ENCODE measurements at regions not wholly inside any gene's neighbourhood (a gene's known extent, or its start where the extent isn't known, plus 50 kb on each side); places are given as distances from the start of the nearest gene placed in this dataset.

DNA sequence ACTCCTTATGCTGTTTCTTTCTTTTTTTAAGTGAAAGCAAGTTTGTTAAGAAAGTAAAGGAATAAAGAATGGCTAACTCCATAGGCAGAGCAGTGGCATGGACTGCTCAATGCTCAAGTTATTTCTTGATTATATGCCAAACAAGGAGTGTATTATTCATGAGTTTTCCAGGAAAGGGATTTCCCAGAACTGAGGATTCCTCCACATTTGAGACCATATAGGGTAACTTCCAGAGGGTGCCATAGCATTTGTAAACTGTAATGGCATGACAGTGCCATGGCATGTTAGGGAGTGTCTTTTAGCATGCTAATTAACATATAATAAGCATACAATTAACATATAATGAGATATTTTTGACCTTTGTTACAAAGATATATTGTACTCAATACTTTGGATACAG is 1034.5 kb upstream of the PHF14 start:
- DNase-seq (ENCODE audit: low read depth): no peak
- no peak for TF ChIP-seq CTCF (IDR thresholded peaks at IDR 0.05; ENCODE audit: insufficient read depth, low read length)
- H3K4me3 ChIP-seq (ENCODE audit: low read depth, low read length): no peak overlapping the region

GRCh38 chr7:9945131-9945530 is 1028.5 kb upstream of the PHF14 start:
- TF ChIP-seq CTCF (IDR thresholded peaks at IDR 0.05; ENCODE audit: insufficient read depth, low read length): no peak
- no peak overlapping the region for H3K4me3 ChIP-seq (ENCODE audit: low read depth, low read length)
- no peak for DNase-seq (ENCODE audit: low read depth)

GRCh38 chr7:9945857-9946256 is 1027.8 kb upstream of the PHF14 start:
- TF ChIP-seq CTCF (IDR thresholded peaks at IDR 0.05; ENCODE audit: insufficient read depth, low read length): no peak
- DNase-seq (ENCODE audit: low read depth): no peak
- no peak overlapping the region for H3K4me3 ChIP-seq (ENCODE audit: low read depth, low read length)

DNA sequence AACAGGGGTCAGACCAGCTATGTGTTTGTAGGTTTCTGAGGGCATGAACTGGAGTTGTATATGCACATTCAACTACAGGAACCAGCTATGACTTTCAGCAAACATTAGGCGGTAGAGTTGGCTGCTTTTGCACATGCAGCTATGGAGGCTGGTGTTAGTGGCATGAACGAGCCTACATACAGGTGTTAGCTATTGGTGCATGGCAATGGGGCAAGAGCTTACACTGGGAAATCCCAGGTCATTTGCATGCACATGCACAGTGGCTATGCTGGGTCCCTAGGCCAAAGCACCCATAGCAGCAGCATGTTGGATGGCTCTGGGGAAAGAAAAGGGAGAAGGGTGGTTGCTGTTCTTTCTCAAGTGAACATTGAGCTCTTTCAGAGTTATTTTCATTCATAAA is 1018.5 kb upstream of the PHF14 start:
- no peak for DNase-seq (ENCODE audit: low read depth)
- no peak overlapping the region for H3K4me3 ChIP-seq (ENCODE audit: low read depth, low read length)

GRCh38 chr7:9958486-9958885 is 1015.2 kb upstream of the PHF14 start:
- no peak for DNase-seq (ENCODE audit: low read depth)
- H3K4me3 ChIP-seq (ENCODE audit: low read depth, low read length): no peak overlapping the region
- no peak for TF ChIP-seq CTCF (IDR thresholded peaks at IDR 0.05; ENCODE audit: insufficient read depth, low read length)

More for the DNA sequence above, 1018.5 kb upstream of the PHF14 start:
- TF ChIP-seq CTCF (IDR thresholded peaks at IDR 0.05; ENCODE audit: insufficient read depth, low read length): no peak

GRCh38 chr7:9960460-9960859 is 1013.2 kb upstream of the PHF14 start:
- no peak overlapping the region for H3K4me3 ChIP-seq (ENCODE audit: low read depth, low read length)
- no peak for TF ChIP-seq CTCF (IDR thresholded peaks at IDR 0.05; ENCODE audit: insufficient read depth, low read length)

GRCh38 chr7:9961161-9961922 is 1012.3 kb upstream of the PHF14 start:
- no peak for TF ChIP-seq CTCF (IDR thresholded peaks at IDR 0.05; ENCODE audit: insufficient read depth, low read length)
- DNase-seq (ENCODE audit: low read depth): no peak
- H3K4me3 ChIP-seq (ENCODE audit: low read depth, low read length): no peak overlapping the region

More at GRCh38 chr7:9960460-9960859, 1013.2 kb upstream of the PHF14 start:
- no peak for DNase-seq (ENCODE audit: low read depth)
